Calu3 (cell line): ENCODE measurements at regions not wholly inside any gene's neighbourhood (a gene's known extent, or its start where the extent isn't known, plus 50 kb on each side); places are given as distances from the start of the nearest gene placed in this dataset.
"Not testable (repeated sequence)": the region's sequence is repeated elsewhere in the genome, so short reads cannot be mapped to it uniquely, and the experiment has no call there.

Experiments used
- BruUV-seq: library from RNA; stranded (reverse); fragments of 400-500 nt; replicated peaks from 2 replicates; lab custom pipeline; 2021; lab: Mats Ljungman, UMichigan
- CTCF ChIA-PET: fragments of 300-600 bp; sonication (Branson Sonifier 250); formaldehyde crosslinking; loops from one replicate; lab custom pipeline; 2022; ENCODE audit warnings: antibody characterized with exemption; lab: Charles Lee
- DNase-seq: peaks from one replicate; pipeline ENCODE4 v3.0.0; 2022
- H3K27ac Mint-ChIP-seq: one replicate; pipeline ENCODE4 v1.8.0; 2022; ENCODE audit warnings: mixed read lengths; ENCODE audit not compliant: unreplicated experiment
- H3K27me3 Mint-ChIP-seq: one replicate; pipeline ENCODE4 v1.8.0; 2022; ENCODE audit warnings: mixed read lengths; ENCODE audit not compliant: unreplicated experiment
- H3K36me3 Mint-ChIP-seq: one replicate; pipeline ENCODE4 v1.8.0; 2022; ENCODE audit warnings: mild to moderate bottlenecking, moderate library complexity, mixed read lengths; ENCODE audit not compliant: insufficient read depth, unreplicated experiment
- H3K4me1 Mint-ChIP-seq: one replicate; pipeline ENCODE4 v1.8.0; 2022; ENCODE audit warnings: mild to moderate bottlenecking, low read depth, mixed read lengths; ENCODE audit not compliant: unreplicated experiment
- H3K4me3 Mint-ChIP-seq: one replicate; pipeline ENCODE4 v1.8.0; 2022; ENCODE audit warnings: mild to moderate bottlenecking, low read depth, moderate library complexity, mixed read lengths; ENCODE audit not compliant: unreplicated experiment
- H3K9me3 Mint-ChIP-seq: one replicate; pipeline ENCODE4 v1.8.0; 2022; ENCODE audit warnings: low read depth, mixed read lengths; ENCODE audit not compliant: unreplicated experiment
- intact Hi-C: fragments of 100-400 bp; cut with micrococcal nuclease; formaldehyde crosslinking; loops from one replicate; pipeline ENCODE4 v1.10.0; 2022; ENCODE audit not compliant: unreplicated experiment
- TF ChIP-seq, protein P1 (sequence below): fragments of 200-600 bp; IDR thresholded peaks from one replicate; pipeline ENCODE4 v1.8.0; 2022; ENCODE audit warnings: antibody characterized with exemption; ENCODE audit not compliant: unreplicated experiment

DNA sequence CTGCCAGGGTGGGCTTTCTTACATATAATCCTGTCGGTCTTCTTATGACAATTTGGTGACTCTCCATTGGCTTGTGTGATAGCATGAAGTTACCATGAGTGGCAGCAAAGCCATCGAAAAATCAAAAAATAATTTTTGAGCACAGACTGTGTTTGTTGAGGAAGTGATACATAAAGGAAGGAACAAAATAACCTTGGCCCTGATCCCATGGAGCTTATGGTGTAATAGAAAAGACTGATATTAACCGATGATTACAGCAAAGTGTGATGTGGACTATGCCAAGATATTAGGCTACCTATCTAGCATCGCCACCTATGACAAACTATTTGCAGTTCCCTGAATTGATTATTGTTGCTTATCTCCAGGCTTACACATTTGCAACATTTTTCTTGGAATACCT, 383.2 kb downstream of the AEBP2 start:
- Mint-ChIP-seq H3K27ac (no peak overlapping the region), H3K36me3 (no peaks in the 10 kb centered on the region), H3K27me3 (no peaks in the 10 kb centered on the region), H3K4me1 (no peaks in the 10 kb centered on the region), H3K9me3 (peaks cover 7% of the 10 kb centered on the region), H3K4me3 (no peak overlapping the region)
- BruUV-seq, result no TSS peak
- CTCF ChIA-PET, result no interaction called here
- DNase-seq, result no peak
- TF ChIP-seq, protein P1, sequence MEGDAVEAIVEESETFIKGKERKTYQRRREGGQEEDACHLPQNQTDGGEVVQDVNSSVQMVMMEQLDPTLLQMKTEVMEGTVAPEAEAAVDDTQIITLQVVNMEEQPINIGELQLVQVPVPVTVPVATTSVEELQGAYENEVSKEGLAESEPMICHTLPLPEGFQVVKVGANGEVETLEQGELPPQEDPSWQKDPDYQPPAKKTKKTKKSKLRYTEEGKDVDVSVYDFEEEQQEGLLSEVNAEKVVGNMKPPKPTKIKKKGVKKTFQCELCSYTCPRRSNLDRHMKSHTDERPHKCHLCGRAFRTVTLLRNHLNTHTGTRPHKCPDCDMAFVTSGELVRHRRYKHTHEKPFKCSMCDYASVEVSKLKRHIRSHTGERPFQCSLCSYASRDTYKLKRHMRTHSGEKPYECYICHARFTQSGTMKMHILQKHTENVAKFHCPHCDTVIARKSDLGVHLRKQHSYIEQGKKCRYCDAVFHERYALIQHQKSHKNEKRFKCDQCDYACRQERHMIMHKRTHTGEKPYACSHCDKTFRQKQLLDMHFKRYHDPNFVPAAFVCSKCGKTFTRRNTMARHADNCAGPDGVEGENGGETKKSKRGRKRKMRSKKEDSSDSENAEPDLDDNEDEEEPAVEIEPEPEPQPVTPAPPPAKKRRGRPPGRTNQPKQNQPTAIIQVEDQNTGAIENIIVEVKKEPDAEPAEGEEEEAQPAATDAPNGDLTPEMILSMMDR, result no peak
- intact Hi-C loops, result no loop called here

DNA sequence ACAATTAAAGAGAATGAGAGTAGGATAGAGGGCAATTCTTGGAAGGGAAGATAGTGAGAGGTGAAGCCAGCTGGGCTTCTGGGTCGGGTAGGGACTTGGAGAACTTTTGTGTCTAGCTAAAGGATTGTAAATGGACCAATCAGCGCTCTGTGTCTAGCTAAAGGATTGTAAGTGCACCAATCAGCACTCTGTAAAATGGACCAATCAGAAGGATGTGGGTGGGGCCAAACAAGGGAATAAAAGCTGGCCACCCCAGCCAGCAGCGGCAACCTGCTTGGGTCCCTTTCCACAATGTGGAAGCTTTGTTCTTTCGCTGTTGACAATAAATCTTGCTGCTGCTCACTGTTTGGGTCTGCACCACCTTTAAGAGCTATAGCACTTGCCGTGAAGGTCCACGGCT, 384.0 kb downstream of the AEBP2 start:
- BruUV-seq, H3K36me3 Mint-ChIP-seq, H3K4me1 Mint-ChIP-seq, DNase-seq, H3K9me3 Mint-ChIP-seq, H3K27ac Mint-ChIP-seq, H3K27me3 Mint-ChIP-seq, CTCF ChIA-PET, H3K4me3 Mint-ChIP-seq, intact Hi-C loops: not testable (repeated sequence)

DNA sequence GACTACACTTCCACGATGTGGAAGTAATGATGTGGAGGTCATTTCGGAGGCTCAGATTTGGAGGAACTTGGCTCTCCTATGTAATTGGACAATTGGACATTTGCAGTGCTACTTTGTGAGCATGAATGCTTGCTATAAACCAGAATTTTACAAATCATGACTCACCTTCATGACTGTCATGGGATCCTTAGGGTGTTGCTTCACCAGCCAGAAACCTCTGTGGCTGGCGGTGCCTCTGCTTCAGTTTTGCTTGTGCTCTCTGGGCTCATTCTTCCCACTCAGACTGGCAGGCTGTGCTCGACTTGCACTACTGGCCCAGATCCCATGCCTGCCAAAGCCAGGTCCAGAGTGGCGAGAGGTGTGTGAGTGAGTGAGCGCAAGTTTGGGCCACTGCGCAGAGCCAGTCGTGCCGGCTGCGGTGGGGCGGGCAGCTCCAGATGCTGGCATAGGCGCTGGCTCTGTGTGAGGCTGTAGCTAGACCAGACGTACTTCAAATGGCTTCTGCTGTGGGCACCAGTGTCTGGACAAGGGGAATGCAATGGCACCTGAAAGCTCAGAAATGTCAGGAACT, 387.8 kb downstream of the AEBP2 start:
- no peaks in the 10 kb centered on the region for H3K27me3 Mint-ChIP-seq
- CTCF ChIA-PET, result no interaction called here
- no peaks in the 10 kb centered on the region for H3K4me1 Mint-ChIP-seq
- BruUV-seq, result no TSS peak
- no peak for DNase-seq
- no peaks in the 10 kb centered on the region for H3K36me3 Mint-ChIP-seq
- peaks cover 9% of the 10 kb centered on the region for H3K9me3 Mint-ChIP-seq
- no peak overlapping the region for H3K4me3 Mint-ChIP-seq
- intact Hi-C loops, result no loop called here
- H3K27ac Mint-ChIP-seq, result no peak overlapping the region
- TF ChIP-seq, protein P1, result no peak

DNA sequence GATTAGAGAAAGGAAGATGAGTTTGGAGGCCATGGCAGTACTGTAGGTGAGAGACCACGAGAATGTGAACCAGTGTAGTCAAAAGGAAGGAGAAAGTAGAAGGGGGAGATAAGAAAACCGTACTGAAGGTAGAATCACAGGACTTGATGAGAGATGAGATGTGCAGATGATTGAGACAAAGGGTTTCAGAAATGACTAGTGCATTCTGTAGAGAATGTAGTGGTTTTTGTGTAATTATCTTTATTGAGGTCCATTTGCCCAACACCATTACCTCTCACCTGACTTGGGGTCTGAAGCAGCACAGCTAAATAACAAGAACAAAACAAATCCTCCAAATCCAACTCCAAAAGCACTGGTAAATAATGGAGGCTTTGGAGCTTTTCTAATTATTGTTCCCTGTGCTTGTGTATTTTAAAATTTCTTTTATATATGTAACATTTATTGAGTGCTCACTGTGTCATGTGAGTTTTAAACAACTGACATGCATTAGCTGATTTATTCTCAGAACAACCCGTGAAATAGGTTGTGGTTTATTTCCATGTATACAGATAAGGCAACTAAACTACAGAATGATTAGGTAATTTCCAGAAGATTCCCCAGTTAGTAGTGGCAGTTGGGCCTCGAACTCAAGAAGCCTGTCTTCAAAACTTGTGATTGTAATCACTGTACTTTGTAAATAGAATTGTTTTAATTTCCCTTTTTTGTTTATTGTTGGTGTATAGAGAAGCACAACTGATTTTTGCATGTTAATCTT, 390.0 kb downstream of the AEBP2 start:
- CTCF ChIA-PET, result no interaction called here
- Mint-ChIP-seq H3K9me3 (peaks cover 5% of the 10 kb centered on the region), H3K4me3 (no peak overlapping the region), H3K27me3 (no peaks in the 10 kb centered on the region), H3K4me1 (no peaks in the 10 kb centered on the region), H3K27ac (no peak overlapping the region), H3K36me3 (no peaks in the 10 kb centered on the region)
- intact Hi-C loops, result no loop called here
- DNase-seq, result no peak
- TF ChIP-seq, protein P1, result no peak
- BruUV-seq, result no TSS peak

DNA sequence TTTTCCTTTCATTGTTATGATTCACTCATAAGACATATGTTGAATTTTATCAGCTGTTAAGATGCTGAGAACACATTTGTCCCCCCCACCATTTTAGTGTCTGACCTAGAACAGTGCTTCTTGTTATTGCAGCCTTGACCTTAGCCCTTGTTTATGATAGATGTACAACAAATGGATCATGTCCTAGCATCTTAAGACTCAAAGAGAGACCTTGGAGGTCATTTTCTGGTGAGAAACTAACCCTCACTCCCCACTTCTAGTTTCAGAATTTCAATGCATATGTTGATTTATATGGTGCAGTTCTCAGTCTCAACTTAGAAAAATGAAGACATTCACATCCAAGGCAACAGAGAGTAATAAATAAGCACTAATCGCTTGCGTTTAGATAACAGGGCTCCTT, 391.2 kb downstream of the AEBP2 start:
- no peak for DNase-seq
- H3K9me3 Mint-ChIP-seq, result peaks cover 5% of the 10 kb centered on the region
- intact Hi-C loops, result no loop called here
- no peaks in the 10 kb centered on the region for H3K36me3 Mint-ChIP-seq
- CTCF ChIA-PET, result no interaction called here
- H3K27ac Mint-ChIP-seq, result no peak overlapping the region
- H3K4me3 Mint-ChIP-seq, result no peak overlapping the region
- no TSS peak for BruUV-seq
- no peaks in the 10 kb centered on the region for H3K27me3 Mint-ChIP-seq
- TF ChIP-seq, protein P1, result no peak
- H3K4me1 Mint-ChIP-seq, result no peaks in the 10 kb centered on the region
